ENCODE measurements at regions not wholly inside any gene's neighbourhood (a gene's known extent, or its start where the extent isn't known, plus 50 kb on each side); places are given as distances from the start of the nearest gene placed in this dataset.

- Histone ChIP-seq H2BK12ac (ENCODE audit: low read length) (no peak overlapping the region), H3K23ac (ENCODE audit: low read length) (no peak overlapping the region), H4K12ac (ENCODE audit: low read depth, low read length) (no peak overlapping the region), H2BK5ac (ENCODE audit: low read depth, low read length, poor library complexity) (no peak overlapping the region), H3K4me3 (ENCODE audit: low read depth, low read length) (no peak overlapping the region), H3K36me3 (ENCODE audit: control insufficient read depth in 1 of 2, insufficient read depth in 2 of 2, low read length in 2 of 2) (no peaks in the 10 kb centered on the region), H2AK5ac (ENCODE audit: low read length) (no peak overlapping the region), H2BK120ac (ENCODE audit: insufficient read depth, low read length, poor library complexity) (no peak overlapping the region), H3K27me3 (ENCODE audit: insufficient read depth, low read length) (no peaks in the 10 kb centered on the region), H3K4me2 (ENCODE audit: low read length) (no peak overlapping the region), H4K8ac (ENCODE audit: low read depth, low read length) (no peak overlapping the region), H3K79me1 (ENCODE audit: low read length) (no peaks in the 10 kb centered on the region), H3K4ac (ENCODE audit: low read depth, low read length) (no peak overlapping the region), H2AFZ (ENCODE audit: insufficient read depth, low read length, poor library complexity) (no peak overlapping the region), H3K9me3 (ENCODE audit: insufficient read depth, low read depth, low read length) (no peaks in the 10 kb centered on the region), H3K14ac (ENCODE audit: low read length) (no peak overlapping the region), H3K79me2 (ENCODE audit: control insufficient read depth, insufficient read depth, low read length, poor library complexity) (no peaks in the 10 kb centered on the region), H3K27ac (ENCODE audit: low read depth, low read length) (no peak overlapping the region), H3K18ac (ENCODE audit: low read length) (no peak overlapping the region), H4K91ac (ENCODE audit: low read depth, low read length) (no peak overlapping the region), H3K9ac (ENCODE audit: low read length) (no peak overlapping the region), H3K4me1 (ENCODE audit: control insufficient read depth in 1 of 2, insufficient read depth in 2 of 2, low read length in 2 of 2) (peaks cover 3 to 11% of the 10 kb centered on the region in 2 experiments)
- WGBS (ENCODE audit: extremely low coverage, insufficient coverage, insufficient read length), result no CpG with 5 or more reads among the region's 4 CpGs
- DNase-seq, result no peak
Measured at GRCh38 chr3:18245721-18246120, 179.4 kb downstream of the SATB1 start.

DNA sequence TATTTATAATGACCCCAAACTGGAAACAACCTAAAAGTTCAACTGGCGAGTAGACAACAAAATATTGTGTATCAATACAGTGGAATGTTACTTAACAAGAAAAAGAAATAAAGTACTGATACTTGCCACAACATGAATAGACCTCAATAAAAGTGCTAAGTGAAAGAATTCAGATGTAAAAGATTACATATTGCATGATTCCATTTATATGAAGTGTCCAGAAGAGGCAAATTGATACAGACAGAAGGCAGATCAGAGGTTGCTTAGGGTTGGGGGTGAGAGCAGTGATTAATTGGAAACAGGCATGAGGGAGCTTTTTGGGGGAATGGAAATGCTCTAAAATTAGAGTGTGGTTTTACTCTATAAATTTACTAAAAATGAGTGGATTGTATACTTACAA is 183.3 kb downstream of the SATB1 start:
- H3K4me2 ChIP-seq (ENCODE audit: low read length), result no peak overlapping the region
- no peak overlapping the region for H2BK12ac ChIP-seq (ENCODE audit: low read length)
- H2BK120ac ChIP-seq (ENCODE audit: insufficient read depth, low read length, poor library complexity), result no peak overlapping the region
- H2AFZ ChIP-seq (ENCODE audit: insufficient read depth, low read length, poor library complexity), result no peak overlapping the region
- no peak overlapping the region for H3K9ac ChIP-seq (ENCODE audit: low read length)
- H4K91ac ChIP-seq (ENCODE audit: low read depth, low read length), result no peak overlapping the region
- no peak for DNase-seq
- no peaks in the 10 kb centered on the region for H3K79me1 ChIP-seq (ENCODE audit: low read length)
- H3K14ac ChIP-seq (ENCODE audit: low read length), result no peak overlapping the region
- H3K27ac ChIP-seq (ENCODE audit: low read depth, low read length), result no peak overlapping the region
- H3K27me3 ChIP-seq (ENCODE audit: insufficient read depth, low read length), result no peaks in the 10 kb centered on the region
- no peak overlapping the region for H3K4me3 ChIP-seq (ENCODE audit: low read depth, low read length)
- H3K18ac ChIP-seq (ENCODE audit: low read length), result no peak overlapping the region
- no peak overlapping the region for H3K23ac ChIP-seq (ENCODE audit: low read length)
- no peak overlapping the region for H4K8ac ChIP-seq (ENCODE audit: low read depth, low read length)
- no peak overlapping the region for H3K4ac ChIP-seq (ENCODE audit: low read depth, low read length)
- no peaks in the 10 kb centered on the region for H3K36me3 ChIP-seq (ENCODE audit: control insufficient read depth in 1 of 2, insufficient read depth in 2 of 2, low read length in 2 of 2)
- no peaks in the 10 kb centered on the region for H3K79me2 ChIP-seq (ENCODE audit: control insufficient read depth, insufficient read depth, low read length, poor library complexity)
- H3K9me3 ChIP-seq (ENCODE audit: insufficient read depth, low read depth, low read length), result no peaks in the 10 kb centered on the region
- no peak overlapping the region for H4K12ac ChIP-seq (ENCODE audit: low read depth, low read length)
- no peak overlapping the region for H2AK5ac ChIP-seq (ENCODE audit: low read length)
- no peak overlapping the region for H2BK5ac ChIP-seq (ENCODE audit: low read depth, low read length, poor library complexity)
- peaks cover 3 to 5% of the 10 kb centered on the region in 2 experiments for H3K4me1 ChIP-seq (ENCODE audit: control insufficient read depth in 1 of 2, insufficient read depth in 2 of 2, low read length in 2 of 2)
- no CpG with 5 or more reads among the region's 1 CpG for WGBS (ENCODE audit: extremely low coverage, insufficient coverage, insufficient read length)

DNA sequence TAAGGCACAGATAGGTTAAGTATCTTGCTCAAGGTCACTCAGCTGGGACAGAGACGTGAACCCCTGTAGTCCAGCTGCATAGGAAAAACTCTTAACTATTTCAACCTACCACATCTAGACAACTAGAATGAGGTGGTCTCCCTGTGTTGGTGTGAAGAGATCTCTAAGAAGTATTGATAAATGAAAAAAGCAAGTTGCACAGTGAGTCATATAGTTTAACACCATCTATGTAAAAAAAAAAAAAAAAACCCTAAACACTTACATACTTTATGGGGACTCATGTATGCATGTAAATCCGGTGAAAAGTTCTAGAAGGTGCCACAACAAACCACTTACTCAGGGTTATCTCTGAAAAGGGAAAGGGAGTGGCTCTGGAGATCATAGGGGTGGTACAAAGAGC is 185.5 kb downstream of the SATB1 start:
- H2BK12ac ChIP-seq (ENCODE audit: low read length), result no peak overlapping the region
- H2AFZ ChIP-seq (ENCODE audit: insufficient read depth, low read length, poor library complexity), result no peak overlapping the region
- no peak for DNase-seq
- H3K4ac ChIP-seq (ENCODE audit: low read depth, low read length), result no peak overlapping the region
- H4K91ac ChIP-seq (ENCODE audit: low read depth, low read length), result no peak overlapping the region
- H3K36me3 ChIP-seq (ENCODE audit: control insufficient read depth in 1 of 2, insufficient read depth in 2 of 2, low read length in 2 of 2), result no peaks in the 10 kb centered on the region
- peaks cover 0 to under 1% of the 10 kb centered on the region in 2 experiments for H3K4me1 ChIP-seq (ENCODE audit: control insufficient read depth in 1 of 2, insufficient read depth in 2 of 2, low read length in 2 of 2)
- no peak overlapping the region for H3K27ac ChIP-seq (ENCODE audit: low read depth, low read length)
- no peaks in the 10 kb centered on the region for H3K9me3 ChIP-seq (ENCODE audit: insufficient read depth, low read depth, low read length)
- no peak overlapping the region for H2BK5ac ChIP-seq (ENCODE audit: low read depth, low read length, poor library complexity)
- H2AK5ac ChIP-seq (ENCODE audit: low read length), result no peak overlapping the region
- H3K18ac ChIP-seq (ENCODE audit: low read length), result no peak overlapping the region
- no peaks in the 10 kb centered on the region for H3K79me1 ChIP-seq (ENCODE audit: low read length)
- no peaks in the 10 kb centered on the region for H3K79me2 ChIP-seq (ENCODE audit: control insufficient read depth, insufficient read depth, low read length, poor library complexity)
- H4K8ac ChIP-seq (ENCODE audit: low read depth, low read length), result no peak overlapping the region
- no peaks in the 10 kb centered on the region for H3K27me3 ChIP-seq (ENCODE audit: insufficient read depth, low read length)
- H2BK120ac ChIP-seq (ENCODE audit: insufficient read depth, low read length, poor library complexity), result no peak overlapping the region
- no peak overlapping the region for H3K14ac ChIP-seq (ENCODE audit: low read length)
- H3K4me2 ChIP-seq (ENCODE audit: low read length), result no peak overlapping the region
- H3K9ac ChIP-seq (ENCODE audit: low read length), result no peak overlapping the region
- H3K23ac ChIP-seq (ENCODE audit: low read length), result no peak overlapping the region
- no peak overlapping the region for H4K12ac ChIP-seq (ENCODE audit: low read depth, low read length)
- H3K4me3 ChIP-seq (ENCODE audit: low read depth, low read length), result no peak overlapping the region
- no CpG with 5 or more reads among the region's 2 CpGs for WGBS (ENCODE audit: extremely low coverage, insufficient coverage, insufficient read length)

DNA sequence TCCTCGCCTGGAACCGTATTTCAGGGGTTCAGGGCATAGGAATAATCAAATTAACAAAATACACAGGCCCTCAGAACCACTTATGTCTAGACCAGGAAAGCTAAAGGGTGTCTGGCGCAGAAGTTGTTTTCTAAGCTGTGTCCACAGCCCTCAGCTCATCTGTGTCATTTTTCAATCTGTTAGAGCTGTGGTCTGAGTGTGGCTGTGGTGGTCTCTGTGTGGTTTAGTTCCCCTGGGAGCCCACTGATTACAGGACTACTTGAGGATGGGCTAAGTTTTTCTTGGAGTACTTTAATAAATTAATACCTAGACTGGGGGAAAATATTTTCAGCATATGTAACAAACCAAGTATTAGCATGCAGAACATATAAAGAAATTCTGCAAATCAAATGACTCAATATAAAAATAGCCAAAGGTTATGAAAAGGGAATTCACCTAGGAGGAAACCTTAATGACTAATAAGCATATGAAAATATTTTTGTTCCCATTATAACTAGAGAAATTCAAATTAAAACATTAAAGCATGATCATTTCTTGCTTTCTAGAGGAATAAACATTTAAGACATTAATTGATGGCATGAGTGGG is 186.3 kb downstream of the SATB1 start:
- Histone ChIP-seq H3K27ac (ENCODE audit: low read depth, low read length) (no peak overlapping the region), H3K4me2 (ENCODE audit: low read length) (no peak overlapping the region), H2AFZ (ENCODE audit: insufficient read depth, low read length, poor library complexity) (no peak overlapping the region), H3K14ac (ENCODE audit: low read length) (no peak overlapping the region), H4K12ac (ENCODE audit: low read depth, low read length) (no peak overlapping the region), H3K79me1 (ENCODE audit: low read length) (no peaks in the 10 kb centered on the region), H4K91ac (ENCODE audit: low read depth, low read length) (no peak overlapping the region), H3K4me1 (ENCODE audit: control insufficient read depth in 1 of 2, insufficient read depth in 2 of 2, low read length in 2 of 2) (peaks cover 2 to 5% of the 10 kb centered on the region in 2 experiments), H3K4ac (ENCODE audit: low read depth, low read length) (no peak overlapping the region), H2BK12ac (ENCODE audit: low read length) (no peak overlapping the region), H2BK5ac (ENCODE audit: low read depth, low read length, poor library complexity) (no peak overlapping the region), H3K9me3 (ENCODE audit: insufficient read depth, low read depth, low read length) (no peaks in the 10 kb centered on the region), H2AK5ac (ENCODE audit: low read length) (no peak overlapping the region), H3K27me3 (ENCODE audit: insufficient read depth, low read length) (no peaks in the 10 kb centered on the region), H3K36me3 (ENCODE audit: control insufficient read depth in 1 of 2, insufficient read depth in 2 of 2, low read length in 2 of 2) (no peaks in the 10 kb centered on the region), H3K79me2 (ENCODE audit: control insufficient read depth, insufficient read depth, low read length, poor library complexity) (no peaks in the 10 kb centered on the region), H3K18ac (ENCODE audit: low read length) (no peak overlapping the region), H3K23ac (ENCODE audit: low read length) (no peak overlapping the region), H2BK120ac (ENCODE audit: insufficient read depth, low read length, poor library complexity) (no peak overlapping the region), H4K8ac (ENCODE audit: low read depth, low read length) (no peak overlapping the region), H3K9ac (ENCODE audit: low read length) (no peak overlapping the region), H3K4me3 (ENCODE audit: low read depth, low read length) (no peak overlapping the region)
- DNase-seq, result no peak
- WGBS (ENCODE audit: extremely low coverage, insufficient coverage, insufficient read length), result no CpG with 5 or more reads among the region's 3 CpGs
